ENCODE measurements at regions not wholly inside any gene's neighbourhood (a gene's known extent, or its start where the extent isn't known, plus 50 kb on each side); places are given as distances from the start of the nearest gene placed in this dataset.
"Not testable (repeated sequence)": the region's sequence is repeated elsewhere in the genome, so short reads cannot be mapped to it uniquely, and the experiment has no call there.

- DNase-seq (ENCODE audit: low read depth), result no peak
These were observed 457.6 kb upstream of the SLC10A2 start for GRCh38 chr13:103523858-103524257.

GRCh38 chr13:103521532-103521931 is 455.3 kb upstream of the SLC10A2 start:
- DNase-seq (ENCODE audit: low read depth), result no peak

- DNase-seq (ENCODE audit: low read depth), result no peak
These were observed 451.5 kb upstream of the SLC10A2 start for GRCh38 chr13:103517768-103518102.

GRCh38 chr13:103517066-103517767 is 451.0 kb upstream of the SLC10A2 start:
- no peak for DNase-seq (ENCODE audit: low read depth)

- DNase-seq (ENCODE audit: low read depth), result no peak
These were observed 450.0 kb upstream of the SLC10A2 start for GRCh38 chr13:103516015-103516795.

- DNase-seq (ENCODE audit: low read depth), result no peak
These were observed 449.2 kb upstream of the SLC10A2 start for GRCh38 chr13:103515410-103515809.

- DNase-seq (ENCODE audit: low read depth), result no peak
These were observed 448.4 kb upstream of the SLC10A2 start for GRCh38 chr13:103514619-103515018.

GRCh38 chr13:103514188-103514587 is 448.0 kb upstream of the SLC10A2 start:
- DNase-seq (ENCODE audit: low read depth), result no peak

GRCh38 chr13:103510007-103510535 is 443.9 kb upstream of the SLC10A2 start:
- DNase-seq (ENCODE audit: low read depth), result no peak

GRCh38 chr13:103497404-103497803 is 431.2 kb upstream of the SLC10A2 start:
- DNase-seq (ENCODE audit: low read depth), result no peak

- DNase-seq (ENCODE audit: low read depth), result no peak
These were observed 421.6 kb upstream of the SLC10A2 start for GRCh38 chr13:103487841-103488240.

- no peak for DNase-seq (ENCODE audit: low read depth)
These were observed 406.9 kb upstream of the SLC10A2 start for GRCh38 chr13:103473081-103473480.

GRCh38 chr13:103471896-103472295 is 405.7 kb upstream of the SLC10A2 start:
- no peak for DNase-seq (ENCODE audit: low read depth)

GRCh38 chr13:103469771-103470170 is 403.6 kb upstream of the SLC10A2 start:
- DNase-seq (ENCODE audit: low read depth), result no peak

GRCh38 chr13:103466761-103467160 is 400.5 kb upstream of the SLC10A2 start:
- DNase-seq (ENCODE audit: low read depth), result no peak

- not testable (repeated sequence) for DNase-seq (ENCODE audit: low read depth)
These were observed 394.0 kb upstream of the SLC10A2 start for GRCh38 chr13:103460246-103460645.

GRCh38 chr13:103457050-103457449 is 390.8 kb upstream of the SLC10A2 start:
- DNase-seq (ENCODE audit: low read depth), result not testable (repeated sequence)

- DNase-seq (ENCODE audit: low read depth), result no peak
These were observed 385.4 kb upstream of the SLC10A2 start for GRCh38 chr13:103451656-103452055.

GRCh38 chr13:103443604-103444003 is 377.4 kb upstream of the SLC10A2 start:
- DNase-seq (ENCODE audit: low read depth), result no peak

GRCh38 chr13:103437651-103438050 is 371.4 kb upstream of the SLC10A2 start:
- no peak for DNase-seq (ENCODE audit: low read depth)

- no peak for DNase-seq (ENCODE audit: low read depth)
These were observed 369.9 kb upstream of the SLC10A2 start for GRCh38 chr13:103436057-103436654.

GRCh38 chr13:103431856-103432255 is 365.6 kb upstream of the SLC10A2 start:
- no peak for DNase-seq (ENCODE audit: low read depth)

GRCh38 chr13:103430368-103430767 is 364.2 kb upstream of the SLC10A2 start:
- no peak for DNase-seq (ENCODE audit: low read depth)

Data from stimulated activated CD8-positive, alpha-beta memory T cell treated with anti-CD3 and anti-CD28 coated beads, Interleukin-7, amount 100 ng/mL, for 24 hours (primary cell).